ENCODE measurements at regions not wholly inside any gene's neighbourhood (a gene's known extent, or its start where the extent isn't known, plus 50 kb on each side); places are given as distances from the start of the nearest gene placed in this dataset.

- H3K27ac ChIP-seq, result no peak overlapping the region
- no peaks in the 10 kb centered on the region for H3K27me3 ChIP-seq
- no peaks in the 10 kb centered on the region for H3K9me3 ChIP-seq
- peaks cover 12 to 19% of the 10 kb centered on the region in 2 donors for H3K4me1 ChIP-seq
- TF ChIP-seq POLR2A (IDR thresholded peaks at IDR 0.05), result no peak
- no peak for TF ChIP-seq CTCF (IDR thresholded peaks at IDR 0.05)
- 97 to 99% methylated on average over 2 of the region's 2 CpGs for WGBS, 2 donors
- H3K36me3 ChIP-seq, result no peaks in the 10 kb centered on the region
- no peak overlapping the region for H3K4me3 ChIP-seq (replicated peaks in 1 of 3)
- no peak for DNase-seq
- intact Hi-C loops (cut with DNase I), result no loop called here
Observed at GRCh38 chr5:61617995-61618525, 286.0 kb downstream of the ZSWIM6 start.

GRCh38 chr5:61618577-61618976, 286.5 kb downstream of the ZSWIM6 start:
- DNase-seq, result no peak
- intact Hi-C loops (cut with DNase I), result no loop called here
- peaks cover 12 to 19% of the 10 kb centered on the region in 2 donors for H3K4me1 ChIP-seq
- no peaks in the 10 kb centered on the region for H3K27me3 ChIP-seq
- no peaks in the 10 kb centered on the region for H3K9me3 ChIP-seq
- no peaks in the 10 kb centered on the region for H3K36me3 ChIP-seq
- no peak for TF ChIP-seq POLR2A (IDR thresholded peaks at IDR 0.05)
- TF ChIP-seq CTCF (IDR thresholded peaks at IDR 0.05), result no peak
- H3K27ac ChIP-seq, result no peak overlapping the region
- 91 to 100% methylated on average over 4 of the region's 4 CpGs for WGBS, 2 donors
- H3K4me3 ChIP-seq (replicated peaks in 1 of 3), result no peak overlapping the region

GRCh38 chr5:61619289-61619688, 287.2 kb downstream of the ZSWIM6 start:
- intact Hi-C loops (cut with DNase I), result no loop called here
- H3K27me3 ChIP-seq, result no peaks in the 10 kb centered on the region
- H3K27ac ChIP-seq, result no peak overlapping the region
- no peak for DNase-seq
- no peaks in the 10 kb centered on the region for H3K9me3 ChIP-seq
- no peak overlapping the region for H3K4me3 ChIP-seq (replicated peaks in 1 of 3)
- 79 to 82% methylated on average over 3 of the region's 3 CpGs for WGBS, 2 donors
- TF ChIP-seq POLR2A (IDR thresholded peaks at IDR 0.05) (no peak), CTCF (IDR thresholded peaks at IDR 0.05) (no peak)
- peaks cover 12 to 19% of the 10 kb centered on the region in 2 donors for H3K4me1 ChIP-seq
- no peaks in the 10 kb centered on the region for H3K36me3 ChIP-seq

- WGBS, 2 donors, result 87 to 92% methylated on average over 6 to 8 of the region's 8 CpGs
- Histone ChIP-seq H3K4me3 (replicated peaks in 1 of 3) (no peak overlapping the region), H3K36me3 (no peaks in the 10 kb centered on the region), H3K27ac (peak overlapping the region in 1 of 3 donors; percentile 72), H3K4me1 (peaks cover 12 to 24% of the 10 kb centered on the region in 2 donors), H3K27me3 (no peaks in the 10 kb centered on the region), H3K9me3 (no peaks in the 10 kb centered on the region)
- TF ChIP-seq CTCF (IDR thresholded peaks at IDR 0.05), result no peak
- TF ChIP-seq POLR2A (IDR thresholded peaks at IDR 0.05), result no peak
- intact Hi-C loops (cut with DNase I), result no loop called here
- DNase-seq, result no peak
Observed at GRCh38 chr5:61619777-61620518, 287.9 kb downstream of the ZSWIM6 start.

GRCh38 chr5:61620699-61621182, 288.7 kb downstream of the ZSWIM6 start:
- TF ChIP-seq CTCF (IDR thresholded peaks at IDR 0.05) (no peak), POLR2A (IDR thresholded peaks at IDR 0.05) (no peak)
- peaks cover 12 to 29% of the 10 kb centered on the region in 2 donors for H3K4me1 ChIP-seq
- intact Hi-C loops (cut with DNase I), result no loop called here
- WGBS, 2 donors, result 40 to 42% methylated on average over 4 of the region's 4 CpGs
- H3K36me3 ChIP-seq, result no peaks in the 10 kb centered on the region
- peak overlapping the region in 2 of 3 donors; percentile 50 to 72 for H3K27ac ChIP-seq
- no peak overlapping the region for H3K4me3 ChIP-seq (replicated peaks in 1 of 3)
- DNase-seq, result no peak
- H3K27me3 ChIP-seq, result no peaks in the 10 kb centered on the region
- H3K9me3 ChIP-seq, result no peaks in the 10 kb centered on the region
